Stimulated activated naive CD8-positive, alpha-beta T cell treated with anti-CD3 and anti-CD28 coated beads, Interleukin-15, Interleukin-2, amounts not matched to agents 100 ng/mL and 50 ng/mL, for 24 hours (primary cell): ENCODE measurements at regions not wholly inside any gene's neighbourhood (a gene's known extent, or its start where the extent isn't known, plus 50 kb on each side); places are given as distances from the start of the nearest gene placed in this dataset.

Experiments used
- H3K27ac Mint-ChIP-seq: one replicate; pipeline ENCODE4 v1.8.0; 2021; ENCODE audit warnings: mild to moderate bottlenecking, mixed read lengths
- H3K27me3 Mint-ChIP-seq: one replicate; pipeline ENCODE4 v1.8.0; 2021; ENCODE audit warnings: mixed read lengths
- H3K36me3 Mint-ChIP-seq: one replicate; pipeline ENCODE4 v1.8.0; 2021; ENCODE audit warnings: low read depth, mixed read lengths
- H3K4me1 Mint-ChIP-seq: one replicate; pipeline ENCODE4 v1.8.0; 2021; ENCODE audit warnings: low read depth, mixed read lengths
- H3K4me3 Mint-ChIP-seq: one replicate; pipeline ENCODE4 v1.8.0; 2021; ENCODE audit warnings: mild to moderate bottlenecking, mixed read lengths
- H3K9me3 Mint-ChIP-seq: one replicate; pipeline ENCODE4 v1.8.0; 2021; ENCODE audit warnings: mixed read lengths

GRCh38 chr7:116434820-116435341 is 64.7 kb upstream of the CAV2 start:
- H3K4me1 Mint-ChIP-seq: no peaks in the 10 kb centered on the region
- no peak overlapping the region for H3K27ac Mint-ChIP-seq
- peaks cover 36% of the 10 kb centered on the region for H3K27me3 Mint-ChIP-seq
- H3K4me3 Mint-ChIP-seq: no peak overlapping the region
- H3K36me3 Mint-ChIP-seq: no peaks in the 10 kb centered on the region
- no peaks in the 10 kb centered on the region for H3K9me3 Mint-ChIP-seq

DNA sequence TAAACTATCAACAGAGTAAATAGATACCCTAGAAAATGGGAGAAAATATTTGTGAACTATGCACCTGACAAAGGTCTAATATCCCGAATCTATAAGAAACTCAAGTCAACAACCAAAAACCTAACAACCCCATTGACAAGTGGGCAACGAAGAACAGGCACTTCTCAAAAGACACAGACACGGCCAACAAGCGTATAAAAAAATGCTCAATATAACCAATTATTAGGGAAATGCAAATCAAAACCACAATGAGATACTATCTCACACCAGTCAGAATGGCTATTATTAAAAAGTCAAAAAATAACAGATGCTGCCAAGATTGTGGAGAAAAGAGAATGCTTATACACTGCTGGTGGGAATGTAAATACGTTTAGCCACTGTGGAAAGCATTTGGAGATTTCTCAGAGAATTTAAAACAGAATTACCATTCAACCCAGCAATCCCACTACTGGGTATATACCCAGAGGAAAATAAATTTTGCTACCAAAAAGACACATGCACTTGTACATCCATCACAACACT is 63.2 kb upstream of the CAV2 start:
- Mint-ChIP-seq H3K9me3 (no peaks in the 10 kb centered on the region), H3K4me3 (no peak overlapping the region), H3K27ac (no peak overlapping the region), H3K27me3 (peaks cover 30% of the 10 kb centered on the region), H3K36me3 (no peaks in the 10 kb centered on the region), H3K4me1 (no peaks in the 10 kb centered on the region)

GRCh38 chr7:116438267-116438666 is 61.3 kb upstream of the CAV2 start:
- H3K9me3 Mint-ChIP-seq: no peaks in the 10 kb centered on the region

GRCh38 chr7:116439005-116439404 is 60.5 kb upstream of the CAV2 start:
- no peaks in the 10 kb centered on the region for H3K36me3 Mint-ChIP-seq
- H3K4me3 Mint-ChIP-seq: no peak overlapping the region
- H3K27me3 Mint-ChIP-seq: peaks cover 16% of the 10 kb centered on the region
- H3K27ac Mint-ChIP-seq: no peak overlapping the region
- H3K4me1 Mint-ChIP-seq: no peaks in the 10 kb centered on the region
- H3K9me3 Mint-ChIP-seq: no peaks in the 10 kb centered on the region

More at GRCh38 chr7:116438267-116438666, 61.3 kb upstream of the CAV2 start:
- Mint-ChIP-seq H3K4me3 (no peak overlapping the region), H3K36me3 (no peaks in the 10 kb centered on the region), H3K27ac (no peak overlapping the region), H3K27me3 (peaks cover 18% of the 10 kb centered on the region), H3K4me1 (no peaks in the 10 kb centered on the region)

GRCh38 chr7:116439841-116440549 is 59.5 kb upstream of the CAV2 start:
- Mint-ChIP-seq H3K4me3 (no peak overlapping the region), H3K27me3 (peaks cover 17% of the 10 kb centered on the region), H3K9me3 (no peaks in the 10 kb centered on the region), H3K36me3 (no peaks in the 10 kb centered on the region), H3K4me1 (no peaks in the 10 kb centered on the region), H3K27ac (no peak overlapping the region)

GRCh38 chr7:116441534-116441933 is 58.0 kb upstream of the CAV2 start:
- Mint-ChIP-seq H3K4me1 (no peaks in the 10 kb centered on the region), H3K27ac (no peak overlapping the region), H3K4me3 (no peak overlapping the region), H3K9me3 (no peaks in the 10 kb centered on the region), H3K36me3 (no peaks in the 10 kb centered on the region), H3K27me3 (peaks cover 16% of the 10 kb centered on the region)

DNA sequence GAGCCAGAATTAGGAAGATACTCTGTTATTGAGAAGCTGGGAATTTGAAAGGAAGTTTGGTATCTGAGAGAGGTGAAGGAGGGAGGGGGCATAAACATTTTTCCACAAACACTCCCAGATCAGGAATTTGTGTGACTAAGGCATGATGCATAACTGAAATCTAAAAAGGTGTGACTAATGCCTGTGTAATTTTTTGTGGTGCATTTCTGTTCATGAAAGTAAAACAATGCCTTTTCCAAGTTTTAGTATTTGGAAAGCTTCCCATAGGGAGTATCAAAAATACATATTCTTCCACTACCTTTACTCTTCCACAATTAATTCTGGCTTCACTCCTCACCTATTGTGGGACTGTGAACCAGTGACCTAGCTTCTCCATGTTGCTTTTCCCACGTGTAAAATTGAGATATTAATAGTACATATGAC is 56.4 kb upstream of the CAV2 start:
- H3K27ac Mint-ChIP-seq: no peak overlapping the region
- no peaks in the 10 kb centered on the region for H3K36me3 Mint-ChIP-seq
- H3K9me3 Mint-ChIP-seq: no peaks in the 10 kb centered on the region
- no peaks in the 10 kb centered on the region for H3K4me1 Mint-ChIP-seq
- H3K4me3 Mint-ChIP-seq: no peak overlapping the region
- H3K27me3 Mint-ChIP-seq: peaks cover 22% of the 10 kb centered on the region

GRCh38 chr7:116443646-116444045 is 55.9 kb upstream of the CAV2 start:
- Mint-ChIP-seq H3K36me3 (no peaks in the 10 kb centered on the region), H3K27ac (no peak overlapping the region), H3K9me3 (no peaks in the 10 kb centered on the region), H3K4me1 (no peaks in the 10 kb centered on the region), H3K27me3 (peaks cover 22% of the 10 kb centered on the region), H3K4me3 (no peak overlapping the region)

- no peaks in the 10 kb centered on the region for H3K4me1 Mint-ChIP-seq
- H3K4me3 Mint-ChIP-seq: no peak overlapping the region
- H3K36me3 Mint-ChIP-seq: no peaks in the 10 kb centered on the region
- H3K9me3 Mint-ChIP-seq: no peaks in the 10 kb centered on the region
- H3K27me3 Mint-ChIP-seq: peaks cover 26% of the 10 kb centered on the region
- no peak overlapping the region for H3K27ac Mint-ChIP-seq
These were observed 53.9 kb upstream of the CAV2 start for GRCh38 chr7:116445447-116446211.

DNA sequence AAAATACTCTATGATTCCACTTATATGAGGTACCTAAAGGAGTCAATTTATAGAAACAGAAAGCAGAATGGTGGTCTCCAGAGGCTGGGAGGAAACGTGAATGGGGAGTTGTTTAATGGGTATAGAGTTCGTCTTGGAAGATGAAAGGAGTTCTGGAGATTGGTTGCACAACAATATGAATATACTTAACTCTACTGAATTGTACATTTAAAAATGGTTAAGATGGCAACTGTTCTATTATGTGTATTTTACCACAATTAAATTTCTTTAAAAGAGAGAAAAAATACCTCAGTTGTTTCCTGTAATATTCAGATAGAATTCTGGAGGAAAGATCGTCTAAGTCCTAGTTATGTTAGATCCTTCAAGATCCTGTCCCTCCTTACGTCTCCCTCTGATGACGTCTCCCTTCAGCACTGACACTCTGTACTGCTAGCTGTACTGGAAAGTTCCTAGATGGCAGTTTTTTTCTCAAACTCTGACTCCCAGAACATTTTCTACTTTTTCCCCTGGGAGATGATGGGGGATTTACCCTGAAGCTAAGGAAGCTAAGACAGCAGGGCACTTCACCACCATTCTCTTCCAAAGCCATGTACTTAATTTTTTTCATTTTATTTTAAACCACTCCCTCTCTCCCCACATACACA is 53.2 kb upstream of the CAV2 start:
- H3K27me3 Mint-ChIP-seq: peaks cover 26% of the 10 kb centered on the region
- H3K9me3 Mint-ChIP-seq: no peaks in the 10 kb centered on the region
- no peak overlapping the region for H3K4me3 Mint-ChIP-seq
- H3K27ac Mint-ChIP-seq: no peak overlapping the region
- H3K36me3 Mint-ChIP-seq: no peaks in the 10 kb centered on the region
- H3K4me1 Mint-ChIP-seq: no peaks in the 10 kb centered on the region

GRCh38 chr7:116447436-116447835 is 52.1 kb upstream of the CAV2 start:
- Mint-ChIP-seq H3K9me3 (no peaks in the 10 kb centered on the region), H3K4me3 (no peak overlapping the region), H3K27me3 (peaks cover 26% of the 10 kb centered on the region), H3K27ac (no peak overlapping the region), H3K4me1 (no peaks in the 10 kb centered on the region), H3K36me3 (no peaks in the 10 kb centered on the region)

DNA sequence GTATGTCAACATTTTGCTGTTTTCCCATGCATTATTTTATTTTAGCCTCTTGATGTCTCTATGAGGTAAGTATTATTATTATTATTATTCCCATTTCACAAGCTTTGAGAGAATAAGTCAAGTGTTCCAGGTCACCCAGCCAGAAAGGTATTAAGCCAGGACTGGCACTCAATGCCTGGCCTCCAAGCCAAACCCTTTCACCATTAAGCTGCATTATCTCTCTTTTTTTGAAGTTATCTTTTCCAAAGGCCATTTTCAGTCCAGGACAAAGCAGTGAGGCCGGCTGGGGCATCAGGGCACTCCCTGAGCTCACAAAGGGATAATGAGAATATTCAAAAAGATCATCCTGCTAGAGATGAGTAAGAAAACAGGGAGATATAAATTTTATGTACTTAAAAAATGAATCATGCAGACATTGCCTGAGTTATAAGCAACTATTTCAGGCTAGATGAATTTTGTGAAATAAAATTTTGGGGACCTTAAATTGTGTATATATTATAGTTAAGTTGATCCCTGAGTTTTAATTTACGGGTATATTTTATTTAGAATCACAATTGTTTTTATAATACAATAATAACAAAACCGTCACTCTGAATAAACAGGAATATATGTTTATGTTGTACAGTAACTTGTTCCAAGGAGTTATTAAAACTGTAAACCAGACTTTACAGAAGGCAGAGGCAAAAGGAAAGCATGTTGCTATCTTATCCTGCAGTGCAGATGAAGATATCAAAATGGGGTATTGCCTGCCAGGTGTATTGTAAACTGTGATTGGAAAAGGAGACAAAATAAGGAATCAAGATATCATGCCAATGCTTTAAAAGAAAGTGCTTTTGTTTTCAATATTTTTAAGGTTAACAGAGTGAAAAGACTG is 51.3 kb upstream of the CAV2 start:
- Mint-ChIP-seq H3K4me3 (no peak overlapping the region), H3K27ac (no peak overlapping the region), H3K4me1 (no peaks in the 10 kb centered on the region), H3K36me3 (no peaks in the 10 kb centered on the region), H3K9me3 (no peaks in the 10 kb centered on the region), H3K27me3 (peaks cover 23% of the 10 kb centered on the region)

- Mint-ChIP-seq H3K36me3 (no peaks in the 10 kb centered on the region), H3K4me1 (no peaks in the 10 kb centered on the region), H3K4me3 (no peak overlapping the region), H3K27ac (no peak overlapping the region), H3K9me3 (no peaks in the 10 kb centered on the region), H3K27me3 (peaks cover 18% of the 10 kb centered on the region)
These were observed 50.1 kb upstream of the CAV2 start for GRCh38 chr7:116449441-116449840.
